HL-60 (cell line): ENCODE measurements at regions not wholly inside any gene's neighbourhood (a gene's known extent, or its start where the extent isn't known, plus 50 kb on each side); places are given as distances from the start of the nearest gene placed in this dataset.

ENCODE experiments used
- CTCF ChIP-seq: IDR thresholded peaks from one replicate; pipeline ENCODE4 v1.5.1; 2011; ENCODE audit warnings: low read length, control low read depth, inconsistent platforms; ENCODE audit not compliant: insufficient read depth
- GABPA ChIP-seq: IDR thresholded peaks from 2 replicates; pipeline ENCODE4 v1.6.1; 2012; ENCODE audit warnings: low read depth
- POLR2AphosphoS5 ChIP-seq: IDR thresholded peaks from 2 replicates; pipeline ENCODE4 v1.6.1; 2012; ENCODE audit warnings: low read depth
- SPI1 ChIP-seq: IDR thresholded peaks from 2 replicates; pipeline ENCODE4 v1.6.1; 2012; ENCODE audit warnings: low read depth, mild to moderate bottlenecking, borderline replicate concordance

GRCh38 chr6:27528714-27529113 is 55.8 kb upstream of the ZNF184 start:
- TF ChIP-seq SPI1 = no peak
- TF ChIP-seq GABPA = no peak
- no peak for TF ChIP-seq CTCF
- no peak for TF ChIP-seq POLR2AphosphoS5
